ENCODE measurements at regions not wholly inside any gene's neighbourhood (a gene's known extent, or its start where the extent isn't known, plus 50 kb on each side); places are given as distances from the start of the nearest gene placed in this dataset.
A peak's percentile ranks its signal among the peaks of the same experiment; 100 is the strongest.
"Not testable (repeated sequence)": the region's sequence is repeated elsewhere in the genome, so short reads cannot be mapped to it uniquely, and the experiment has no call there.

- no peaks in the 10 kb centered on the region for H3K4me1 ChIP-seq (ENCODE audit: low read depth)
- no peaks in the 10 kb centered on the region for H3K36me3 ChIP-seq (ENCODE audit: low read depth)
- no peak for TF ChIP-seq CTCF (IDR thresholded peaks at IDR 0.05)
- intact Hi-C loops (cut with DNase I, micrococcal nuclease) = no loop called here
- DNase-seq (peak in 1 of 3 donors; percentile 29), ATAC-seq (no peak)
- H3K4me3 ChIP-seq = no peak overlapping the region
- no peaks in the 10 kb centered on the region for H3K9me3 ChIP-seq
Observed at GRCh38 chr9:81826517-81826906, 101.7 kb upstream of the SPATA31D4 start.

DNA sequence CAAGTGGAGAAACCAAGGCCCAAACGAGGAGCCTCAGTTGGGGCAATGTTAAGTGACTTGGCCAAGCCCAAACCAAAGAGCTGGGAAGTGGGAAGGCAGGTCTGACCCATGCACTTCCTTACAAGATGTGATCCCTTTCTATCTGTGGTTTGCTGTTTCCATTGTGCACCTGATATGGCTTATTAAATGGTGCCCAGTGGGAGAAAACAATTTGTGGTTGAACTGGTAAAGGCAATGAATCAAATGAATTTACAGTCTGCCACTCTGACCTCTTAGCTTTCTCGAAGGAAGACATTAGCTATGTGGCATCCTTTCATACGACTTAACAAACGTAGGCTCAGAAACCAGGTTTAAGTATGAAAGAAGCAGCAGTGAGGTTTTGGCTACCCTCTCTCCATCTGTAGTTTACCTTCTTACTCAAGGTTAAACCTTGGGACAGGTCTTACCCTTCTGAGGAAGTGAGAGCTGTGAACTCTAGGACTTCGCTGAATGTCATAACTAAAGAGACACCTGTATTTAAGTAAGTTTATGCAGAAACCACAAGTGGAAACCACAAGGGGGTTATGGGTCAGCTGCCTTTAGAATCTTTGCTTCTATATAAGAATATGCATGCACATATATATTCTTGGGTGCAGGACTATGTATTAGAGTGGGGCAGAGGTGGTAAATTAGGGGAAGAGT lies 100.5 kb upstream of the SPATA31D4 start:
- H3K36me3 ChIP-seq (ENCODE audit: low read depth) = no peaks in the 10 kb centered on the region
- ATAC-seq (peak; percentile 18), DNase-seq (no peak)
- TF ChIP-seq CTCF (IDR thresholded peaks at IDR 0.05) = no peak
- intact Hi-C loops (cut with DNase I, micrococcal nuclease) = no loop called here
- no peak overlapping the region for H3K4me3 ChIP-seq
- no peaks in the 10 kb centered on the region for H3K9me3 ChIP-seq
- no peaks in the 10 kb centered on the region for H3K4me1 ChIP-seq (ENCODE audit: low read depth)

DNA sequence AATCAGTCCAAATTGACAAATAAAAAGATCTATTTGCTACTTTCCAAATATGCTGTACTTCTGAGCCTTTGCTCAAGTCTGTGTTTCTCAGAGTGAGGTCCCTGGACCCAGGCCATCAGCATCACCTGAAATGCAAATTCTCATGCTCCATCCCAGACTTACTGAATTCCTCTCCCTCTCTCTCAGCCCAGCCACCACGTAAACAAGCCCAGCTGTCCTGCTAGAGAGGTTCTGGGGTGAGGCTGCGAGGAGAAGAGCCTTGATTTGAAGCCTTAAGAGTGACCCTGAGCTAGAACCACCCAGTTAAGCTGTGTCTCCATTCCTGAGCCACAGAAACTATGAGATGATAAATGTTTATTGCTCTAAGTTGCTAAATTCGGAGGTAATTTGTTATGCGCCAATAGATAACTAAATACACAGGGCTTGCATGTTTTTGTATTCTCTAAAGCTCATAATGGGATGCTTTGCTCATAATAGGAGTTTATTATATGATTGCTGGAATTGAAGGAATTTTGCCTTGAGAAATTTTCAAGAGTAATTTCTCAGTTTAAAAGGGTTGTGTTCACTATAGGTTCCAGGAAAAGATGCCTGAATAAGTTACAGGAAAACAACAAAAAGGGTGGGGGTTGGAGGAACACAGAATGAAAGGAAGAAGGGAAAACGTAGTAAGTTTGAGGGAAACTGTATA lies 98.9 kb upstream of the SPATA31D4 start:
- Histone ChIP-seq H3K4me3 (no peak overlapping the region), H3K9me3 (no peaks in the 10 kb centered on the region), H3K36me3 (ENCODE audit: low read depth) (no peaks in the 10 kb centered on the region), H3K4me1 (ENCODE audit: low read depth) (no peaks in the 10 kb centered on the region)
- no peak for TF ChIP-seq CTCF (IDR thresholded peaks at IDR 0.05)
- DNase-seq = no peak
- intact Hi-C loops (cut with DNase I, micrococcal nuclease) = no loop called here
- ATAC-seq = no peak

DNA sequence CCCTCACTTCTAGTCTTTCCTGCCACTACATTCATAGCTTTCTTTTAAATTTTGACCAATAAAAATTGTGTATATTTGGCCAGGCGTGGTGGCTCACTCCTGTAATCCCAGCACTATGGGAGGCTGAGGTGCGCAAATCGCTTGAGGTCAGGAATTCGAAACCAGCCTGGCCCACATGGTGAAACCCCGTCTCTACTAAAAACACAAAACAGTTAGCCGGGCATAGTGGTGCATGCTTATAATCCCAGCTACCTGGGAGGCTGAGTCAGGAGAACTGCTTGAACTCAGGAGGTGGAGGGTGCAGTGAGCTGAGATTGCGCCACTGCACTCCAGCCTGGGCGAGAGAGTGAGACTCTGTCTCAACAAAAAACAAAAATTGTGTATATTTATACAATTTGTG lies 97.8 kb upstream of the SPATA31D4 start:
- DNase-seq; H3K36me3 ChIP-seq (ENCODE audit: low read depth); ATAC-seq; H3K4me3 ChIP-seq; H3K9me3 ChIP-seq; H3K4me1 ChIP-seq (ENCODE audit: low read depth); intact Hi-C loops (cut with DNase I, micrococcal nuclease): not testable (repeated sequence)

DNA sequence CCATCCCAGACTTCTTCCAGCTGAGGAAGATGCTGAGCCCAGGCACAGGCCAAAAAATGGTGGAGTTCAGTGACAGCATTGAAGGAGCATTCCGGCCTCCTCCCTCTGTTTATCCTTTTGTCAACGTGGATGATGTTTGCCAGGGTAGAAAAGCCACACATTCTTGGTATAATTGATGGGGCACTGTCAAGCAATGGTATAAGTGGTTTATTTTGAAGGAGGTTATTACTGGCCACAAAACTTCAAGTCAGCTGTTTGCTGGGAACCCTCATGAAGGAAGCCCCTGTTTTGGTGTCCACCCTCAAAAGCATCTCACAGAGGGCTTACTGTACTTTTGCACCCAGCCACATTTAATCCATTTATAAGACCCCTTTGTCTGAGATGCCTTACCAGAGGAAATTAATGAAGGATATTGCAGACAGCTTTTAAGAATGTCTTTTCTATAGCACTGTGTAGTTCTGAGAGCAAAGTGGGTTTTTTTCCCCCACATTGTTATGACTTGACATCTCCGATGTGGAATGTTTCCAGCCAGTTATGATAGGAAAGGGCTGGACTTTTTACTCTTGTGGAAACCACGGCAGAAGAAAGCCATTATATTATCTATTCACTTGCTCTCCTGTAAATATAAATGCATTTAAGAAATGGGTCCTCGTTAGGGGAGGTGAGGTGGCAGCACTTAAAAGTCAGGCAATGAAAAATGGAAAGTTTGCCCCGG lies 95.5 kb upstream of the SPATA31D4 start:
- H3K36me3 ChIP-seq (ENCODE audit: low read depth) = no peaks in the 10 kb centered on the region
- intact Hi-C loops (cut with DNase I, micrococcal nuclease) = no loop called here
- no peak overlapping the region for H3K4me3 ChIP-seq
- no peaks in the 10 kb centered on the region for H3K9me3 ChIP-seq
- no peak for TF ChIP-seq CTCF (IDR thresholded peaks at IDR 0.05)
- DNase-seq (no peak), ATAC-seq (no peak)
- H3K4me1 ChIP-seq (ENCODE audit: low read depth) = no peaks in the 10 kb centered on the region
